GM12891 (cell line): ENCODE measurements at regions not wholly inside any gene's neighbourhood (a gene's known extent, or its start where the extent isn't known, plus 50 kb on each side); places are given as distances from the start of the nearest gene placed in this dataset.

Experiments used
- POLR2A ChIP-seq: IDR thresholded peaks from 2 replicates; pipeline ENCODE4 v1.6.1; 2011; ENCODE audit warnings: low read depth, low read length, control low read depth
- TAF1 ChIP-seq: IDR thresholded peaks from 2 replicates; pipeline ENCODE4 v1.6.1; 2011; ENCODE audit warnings: low read depth, low read length, control low read depth

GRCh38 chr6:115677198-115677597 is 383.5 kb downstream of the FRK start:
- TF ChIP-seq POLR2A (no peak), TAF1 (no peak)
